ENCODE measurements at regions not wholly inside any gene's neighbourhood (a gene's known extent, or its start where the extent isn't known, plus 50 kb on each side); places are given as distances from the start of the nearest gene placed in this dataset.

GRCh38 chr18:75785206-75785605 is 357.7 kb upstream of the SMIM21 start:
- H3K4me3 ChIP-seq, result no peak overlapping the region
- TF ChIP-seq, protein P1, sequence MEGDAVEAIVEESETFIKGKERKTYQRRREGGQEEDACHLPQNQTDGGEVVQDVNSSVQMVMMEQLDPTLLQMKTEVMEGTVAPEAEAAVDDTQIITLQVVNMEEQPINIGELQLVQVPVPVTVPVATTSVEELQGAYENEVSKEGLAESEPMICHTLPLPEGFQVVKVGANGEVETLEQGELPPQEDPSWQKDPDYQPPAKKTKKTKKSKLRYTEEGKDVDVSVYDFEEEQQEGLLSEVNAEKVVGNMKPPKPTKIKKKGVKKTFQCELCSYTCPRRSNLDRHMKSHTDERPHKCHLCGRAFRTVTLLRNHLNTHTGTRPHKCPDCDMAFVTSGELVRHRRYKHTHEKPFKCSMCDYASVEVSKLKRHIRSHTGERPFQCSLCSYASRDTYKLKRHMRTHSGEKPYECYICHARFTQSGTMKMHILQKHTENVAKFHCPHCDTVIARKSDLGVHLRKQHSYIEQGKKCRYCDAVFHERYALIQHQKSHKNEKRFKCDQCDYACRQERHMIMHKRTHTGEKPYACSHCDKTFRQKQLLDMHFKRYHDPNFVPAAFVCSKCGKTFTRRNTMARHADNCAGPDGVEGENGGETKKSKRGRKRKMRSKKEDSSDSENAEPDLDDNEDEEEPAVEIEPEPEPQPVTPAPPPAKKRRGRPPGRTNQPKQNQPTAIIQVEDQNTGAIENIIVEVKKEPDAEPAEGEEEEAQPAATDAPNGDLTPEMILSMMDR (IDR thresholded peaks at IDR 0.05), result no peak
- H3K36me3 ChIP-seq (ENCODE audit: low read depth), result no peaks in the 10 kb centered on the region
- intact Hi-C loops (cut with DNase I, micrococcal nuclease), result no loop called here
- no peaks in the 10 kb centered on the region for H3K9me3 ChIP-seq
- ATAC-seq, result no peak
- H3K4me1 ChIP-seq (ENCODE audit: low read depth), result no peaks in the 10 kb centered on the region
- no peak for DNase-seq

GRCh38 chr18:75784390-75784789 is 356.9 kb upstream of the SMIM21 start:
- intact Hi-C loops (cut with DNase I, micrococcal nuclease), result no loop called here
- ATAC-seq, result no peak
- H3K36me3 ChIP-seq (ENCODE audit: low read depth), result no peaks in the 10 kb centered on the region
- no peaks in the 10 kb centered on the region for H3K9me3 ChIP-seq
- H3K4me1 ChIP-seq (ENCODE audit: low read depth), result no peaks in the 10 kb centered on the region
- TF ChIP-seq, protein P1 (IDR thresholded peaks at IDR 0.05), result no peak
- DNase-seq, result no peak
- H3K4me3 ChIP-seq, result no peak overlapping the region

DNA sequence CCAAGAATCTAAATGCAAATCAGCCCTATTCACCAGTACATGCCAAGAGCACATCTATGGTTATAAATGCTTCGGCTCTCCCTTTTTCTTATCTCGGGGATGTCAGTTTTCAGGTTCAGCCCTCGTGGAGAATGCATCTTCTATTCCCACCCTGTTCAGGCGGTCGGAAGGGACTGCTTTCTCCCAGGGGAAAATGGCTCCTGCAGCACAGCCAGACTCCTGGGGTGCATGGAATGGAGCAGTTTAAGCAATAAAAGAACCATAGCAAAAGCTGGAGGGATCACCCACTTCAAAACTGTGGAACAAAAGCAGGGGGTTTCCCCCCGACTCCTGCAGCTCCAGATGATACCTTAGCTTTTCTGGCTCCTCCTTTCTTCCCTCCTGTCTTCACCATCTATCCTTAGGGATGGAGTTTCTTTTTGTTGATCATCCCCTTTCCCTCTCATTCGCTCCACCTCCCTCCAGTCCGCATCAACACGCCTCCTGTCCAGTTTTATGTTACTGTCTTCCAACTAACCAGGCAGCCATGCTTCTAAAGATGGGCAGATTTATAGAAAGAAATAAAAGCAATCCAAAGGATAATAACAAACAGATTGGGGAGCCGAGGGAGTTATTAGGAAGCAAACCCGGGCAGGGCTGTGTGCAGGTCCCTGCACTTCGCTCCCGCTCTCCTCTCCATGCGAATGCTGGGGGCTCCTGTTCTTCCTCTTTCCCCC is 356.2 kb upstream of the SMIM21 start:
- Histone ChIP-seq H3K36me3 (ENCODE audit: low read depth) (no peaks in the 10 kb centered on the region), H3K4me1 (ENCODE audit: low read depth) (no peaks in the 10 kb centered on the region), H3K4me3 (no peak overlapping the region), H3K9me3 (no peaks in the 10 kb centered on the region)
- no peak for DNase-seq
- TF ChIP-seq, protein P1 (IDR thresholded peaks at IDR 0.05), result no peak
- no peak for ATAC-seq
- intact Hi-C loops (cut with DNase I, micrococcal nuclease), result no loop called here

DNA sequence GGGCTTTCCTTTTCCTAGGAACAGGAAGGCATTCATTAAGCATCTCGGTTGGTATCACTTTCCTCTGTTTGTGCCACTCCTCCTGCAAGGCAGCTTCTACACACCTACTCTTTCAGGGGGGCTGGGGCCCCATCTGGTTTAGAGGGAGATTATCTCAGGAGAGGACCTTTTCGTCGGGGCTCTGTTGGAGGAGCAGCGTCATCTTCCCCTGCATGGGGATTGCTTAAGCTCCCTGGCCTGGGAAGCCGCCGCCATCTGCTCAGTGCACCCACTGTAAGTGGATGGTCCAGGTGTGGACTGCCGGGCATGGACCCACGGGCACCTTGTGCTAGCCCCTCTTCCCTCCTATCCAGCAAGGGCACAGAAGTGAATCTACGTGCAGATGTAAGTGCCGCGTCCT is 355.3 kb upstream of the SMIM21 start:
- Histone ChIP-seq H3K4me3 (no peak overlapping the region), H3K9me3 (no peaks in the 10 kb centered on the region), H3K4me1 (ENCODE audit: low read depth) (no peaks in the 10 kb centered on the region), H3K36me3 (ENCODE audit: low read depth) (no peaks in the 10 kb centered on the region)
- TF ChIP-seq, protein P1 (IDR thresholded peaks at IDR 0.05), result no peak
- intact Hi-C loops (cut with DNase I, micrococcal nuclease), result no loop called here
- no peak for ATAC-seq
- DNase-seq, result no peak

- Histone ChIP-seq H3K4me3 (no peak overlapping the region), H3K4me1 (ENCODE audit: low read depth) (no peaks in the 10 kb centered on the region), H3K36me3 (ENCODE audit: low read depth) (no peaks in the 10 kb centered on the region), H3K9me3 (no peaks in the 10 kb centered on the region)
- ATAC-seq (no peak), DNase-seq (no peak)
- TF ChIP-seq, protein P1 (IDR thresholded peaks at IDR 0.05), result no peak
- intact Hi-C loops (cut with DNase I, micrococcal nuclease), result no loop called here
Measured at GRCh38 chr18:75782204-75782603, 354.7 kb upstream of the SMIM21 start.

DNA sequence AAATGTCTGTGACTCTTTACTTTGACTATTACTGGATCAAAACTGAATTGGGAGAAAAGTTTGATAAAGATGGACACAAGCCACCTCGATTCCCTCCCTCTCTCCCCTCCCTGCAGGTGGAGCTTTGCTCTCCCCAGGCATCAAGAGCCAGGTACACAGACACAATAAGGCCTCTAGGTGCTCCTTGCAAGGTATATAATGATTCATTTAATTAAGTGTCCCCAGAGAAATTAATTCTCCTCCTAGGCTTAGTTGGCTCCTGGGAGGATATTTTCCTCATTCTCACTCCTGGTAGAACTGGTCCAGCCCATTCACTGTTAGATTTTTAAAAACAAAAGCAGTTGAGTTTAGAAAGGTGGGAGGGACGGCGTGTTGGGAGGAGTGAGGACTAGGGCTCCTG is 352.4 kb upstream of the SMIM21 start:
- no peaks in the 10 kb centered on the region for H3K36me3 ChIP-seq (ENCODE audit: low read depth)
- H3K4me1 ChIP-seq (ENCODE audit: low read depth), result no peaks in the 10 kb centered on the region
- intact Hi-C loops (cut with DNase I, micrococcal nuclease), result no loop called here
- TF ChIP-seq, protein P1 (IDR thresholded peaks at IDR 0.05), result no peak
- no peaks in the 10 kb centered on the region for H3K9me3 ChIP-seq
- ATAC-seq (no peak), DNase-seq (no peak)
- H3K4me3 ChIP-seq, result no peak overlapping the region
